Left cardiac atrium (tissue), 4 donors: ENCODE measurements at regions not wholly inside any gene's neighbourhood (a gene's known extent, or its start where the extent isn't known, plus 50 kb on each side); places are given as distances from the start of the nearest gene placed in this dataset.

Experiments used
- ATAC-seq, 2 donors: fragments of 200-7000 bp; cut with Tn5 transposase; one replicate each; pipeline ENCODE4 v1.9.1; 2020; ENCODE audit warnings: mild to moderate bottlenecking in 2 of 2, moderate library complexity in 2 of 2
- DNase-seq: peaks from one replicate; pipeline ENCODE4 v3.0.0-alpha.2; 2020
- intact Hi-C, 2 donors: fragments of 100-400 bp; cut with DNase I; formaldehyde crosslinking; loops; one replicate each; pipeline versions ENCODE4 v1.14.1 to v1.15.1; 2022 to 2023
- donor health status: DM: no; HTN: yes; CAD: no.
- donor health status: DM: no; HTN: yes; CAD: no; lungs with severe emphysema.
- donor health status: DM: yes; HTN: yes; CAD: no.
- donor health status: Dilated cardiomyopathy.

DNA sequence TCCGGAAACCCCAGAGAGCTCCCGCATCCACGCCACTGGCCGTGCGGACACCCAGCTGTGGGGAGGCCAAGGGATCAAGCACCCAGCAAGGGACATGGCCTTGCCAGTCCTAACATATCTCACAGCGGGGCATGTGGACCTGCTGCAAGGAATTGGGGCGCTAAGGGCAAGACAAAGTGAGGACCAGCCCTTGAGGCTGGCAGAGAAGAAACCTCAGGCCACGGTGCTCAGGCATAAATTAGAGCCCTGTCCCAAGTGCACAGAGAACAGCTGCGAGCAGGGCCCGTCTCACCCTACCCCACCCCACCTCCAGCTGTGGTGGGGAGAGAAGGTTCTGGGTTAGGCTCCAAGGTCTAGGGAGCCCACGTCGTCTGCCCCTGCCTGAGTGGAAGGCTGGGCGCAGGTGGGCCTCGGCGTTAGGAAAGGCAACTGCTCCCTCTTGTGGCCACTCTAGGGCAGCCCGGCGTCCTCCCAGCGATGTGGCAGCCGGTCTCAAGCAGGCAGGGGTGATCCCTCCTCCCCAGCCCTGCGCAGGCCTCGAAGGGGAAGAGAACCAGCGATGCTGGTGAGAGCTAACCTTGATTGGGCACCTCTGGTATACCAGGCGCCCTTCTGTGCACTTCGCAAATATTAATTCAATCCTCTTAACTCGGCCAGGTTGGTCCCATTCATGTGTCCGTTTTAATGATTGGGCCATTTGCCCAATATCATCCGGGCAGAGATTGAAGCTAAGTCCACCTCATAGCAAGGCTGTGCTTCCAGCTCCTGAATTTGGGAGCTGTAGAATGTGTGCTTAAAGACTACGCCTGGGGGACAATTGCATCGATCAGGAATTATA lies 235.8 kb downstream of the NFATC2 start:
- ATAC-seq (peak; percentile 92 to 97), DNase-seq (peak; percentile 77)
- intact Hi-C loops: loop anchor here (2.0 to 10.0 kb wide), 4 partner anchors 82 to 512 kb away; partner anchors contain the start of gene BCAS4 (in 1 of the 2)

GRCh38 chr20:51306081-51306480 lies 236.4 kb downstream of the NFATC2 start:
- no peak for ATAC-seq
- intact Hi-C loops: loop anchor here (2.0 to 10.0 kb wide), 4 partner anchors 81 to 511 kb away; partner anchors contain the start of gene BCAS4 (in 1 of the 2)
- DNase-seq: no peak

DNA sequence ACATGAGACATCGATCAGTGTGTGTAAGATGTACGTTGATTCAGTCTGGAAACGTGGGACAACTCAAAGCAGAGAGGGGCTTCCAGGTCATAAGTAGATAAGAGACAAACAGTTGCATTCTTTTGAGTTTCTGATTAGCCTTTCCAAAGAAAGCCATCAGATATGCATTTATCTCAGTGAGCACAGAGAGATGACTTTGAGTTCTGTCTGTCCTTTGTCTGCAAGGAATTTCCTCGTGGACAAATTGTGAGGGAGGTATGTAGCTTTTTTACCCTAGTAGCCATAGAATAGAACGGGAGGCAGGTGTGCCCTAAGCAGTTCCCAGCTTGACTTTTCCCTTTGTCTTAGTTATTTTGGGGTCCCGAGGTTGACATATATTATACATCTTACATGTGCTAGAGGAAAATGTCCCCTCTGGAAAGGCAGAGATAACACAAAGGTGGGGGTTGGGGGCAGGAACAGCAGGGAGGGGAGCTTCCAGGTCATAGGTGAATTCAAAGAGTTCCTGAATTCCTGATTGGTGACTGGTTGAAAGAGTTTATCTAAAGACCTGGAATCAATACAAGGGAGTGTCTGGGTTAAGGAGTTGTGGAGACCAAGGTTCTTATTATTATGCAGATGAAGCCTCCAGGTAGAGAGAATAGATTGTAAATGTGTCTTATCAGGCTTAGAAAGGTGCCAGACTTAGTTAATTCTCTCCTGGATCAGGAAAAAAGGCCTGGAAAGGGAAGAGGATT lies 237.0 kb downstream of the NFATC2 start:
- no peak for DNase-seq
- ATAC-seq: no peak

GRCh38 chr20:51303731-51304670 lies 238.5 kb downstream of the NFATC2 start:
- intact Hi-C loops: loop anchor here in 1 of 2 donors (10.0 kb wide), 2 partner anchors 79 to 509 kb away; partner anchors contain the start of gene BCAS4
- DNase-seq (no peak), ATAC-seq (no peak)

More for the DNA sequence above, 237.0 kb downstream of the NFATC2 start:
- intact Hi-C loops: loop anchor here (2.0 to 10.0 kb wide), 4 partner anchors 81 to 511 kb away; partner anchors contain the start of gene BCAS4 (in 1 of the 2)

GRCh38 chr20:51301026-51301425 lies 241.5 kb downstream of the NFATC2 start:
- intact Hi-C loops: loop anchor here in 1 of 2 donors (10.0 kb wide), 2 partner anchors 76 to 506 kb away; partner anchors contain the start of gene BCAS4
- DNase-seq: no peak
- ATAC-seq: no peak

- no peak for DNase-seq
- ATAC-seq: no peak
- intact Hi-C loops: loop anchor here in 1 of 2 donors (10.0 kb wide), 2 partner anchors 75 to 505 kb away; partner anchors contain the start of gene BCAS4
Measured at GRCh38 chr20:51300104-51300503, 242.4 kb downstream of the NFATC2 start.

GRCh38 chr20:51299413-51299812 lies 243.1 kb downstream of the NFATC2 start:
- intact Hi-C loops: no loop called here
- no peak for ATAC-seq
- no peak for DNase-seq

DNA sequence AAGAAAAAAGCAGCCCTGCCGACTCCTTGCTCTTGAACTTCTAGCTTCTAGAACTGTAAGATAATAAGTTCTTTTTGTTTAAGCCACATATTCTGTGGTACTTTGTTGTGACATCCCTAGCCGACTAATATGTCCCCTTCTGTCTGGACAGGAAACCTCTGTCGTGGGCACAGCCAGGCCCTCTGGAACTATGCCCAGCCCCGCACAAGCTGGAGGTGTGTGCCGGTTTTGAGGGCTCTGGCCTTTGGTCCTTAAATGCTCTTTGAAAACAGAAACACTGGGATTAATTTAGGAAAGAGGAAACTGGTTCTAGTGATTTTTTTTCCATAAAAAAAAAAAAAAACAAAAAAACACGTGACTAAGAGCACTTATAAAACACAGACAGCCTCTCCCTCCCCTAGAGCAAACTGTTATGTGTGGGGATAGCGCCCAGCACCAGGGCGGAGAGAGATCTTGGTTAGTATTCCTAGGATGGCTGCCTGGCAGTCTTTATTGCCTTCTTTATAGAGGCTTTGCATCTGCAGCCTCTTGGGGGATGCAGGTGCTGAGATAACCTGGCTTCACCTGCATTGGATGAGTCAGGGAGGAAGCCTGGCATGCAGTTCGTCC lies 244.3 kb downstream of the NFATC2 start:
- ATAC-seq (no peak), DNase-seq (no peak)
- intact Hi-C loops: no loop called here

- DNase-seq (no peak), ATAC-seq (no peak)
- intact Hi-C loops: no loop called here
Measured at GRCh38 chr20:51287628-51288413, 254.7 kb downstream of the NFATC2 start.

- no peak for ATAC-seq
- intact Hi-C loops: no loop called here
- no peak for DNase-seq
Measured at GRCh38 chr20:51286758-51287157, 255.8 kb downstream of the NFATC2 start.

GRCh38 chr20:51285684-51286083 lies 256.8 kb downstream of the NFATC2 start:
- DNase-seq (no peak), ATAC-seq (no peak)
- intact Hi-C loops: no loop called here

GRCh38 chr20:51284871-51285270 lies 257.6 kb downstream of the NFATC2 start:
- no peak for DNase-seq
- intact Hi-C loops: no loop called here

GRCh38 chr20:51284176-51284575 lies 258.3 kb downstream of the NFATC2 start:
- ATAC-seq (no peak), DNase-seq (no peak)
- intact Hi-C loops: no loop called here

More at GRCh38 chr20:51284871-51285270, 257.6 kb downstream of the NFATC2 start:
- ATAC-seq: no peak

DNA sequence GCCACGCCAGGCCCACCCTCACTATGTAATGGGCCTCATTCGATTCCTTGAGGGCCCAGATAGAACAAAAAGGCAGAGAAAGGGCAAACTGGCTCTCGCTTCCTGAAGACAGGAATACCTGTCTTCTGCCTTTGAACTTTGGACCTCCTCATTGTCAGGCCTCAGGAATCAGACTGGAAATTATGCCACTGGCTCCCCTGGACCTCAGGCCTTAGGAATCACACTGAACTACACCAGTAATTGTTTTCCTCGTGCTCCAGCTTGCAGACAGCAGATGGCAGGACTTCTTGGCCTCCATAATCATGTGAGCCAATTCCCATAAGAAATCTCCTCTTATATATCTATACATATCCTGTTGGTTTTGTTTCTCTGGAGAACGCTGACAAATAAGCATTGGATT lies 258.6 kb upstream of the KCNG1 start:
- intact Hi-C loops: no loop called here
- no peak for DNase-seq
- ATAC-seq: no peak

- DNase-seq: no peak
- intact Hi-C loops: no loop called here
- no peak for ATAC-seq
Measured at GRCh38 chr20:51280047-51280446, 257.1 kb upstream of the KCNG1 start.

DNA sequence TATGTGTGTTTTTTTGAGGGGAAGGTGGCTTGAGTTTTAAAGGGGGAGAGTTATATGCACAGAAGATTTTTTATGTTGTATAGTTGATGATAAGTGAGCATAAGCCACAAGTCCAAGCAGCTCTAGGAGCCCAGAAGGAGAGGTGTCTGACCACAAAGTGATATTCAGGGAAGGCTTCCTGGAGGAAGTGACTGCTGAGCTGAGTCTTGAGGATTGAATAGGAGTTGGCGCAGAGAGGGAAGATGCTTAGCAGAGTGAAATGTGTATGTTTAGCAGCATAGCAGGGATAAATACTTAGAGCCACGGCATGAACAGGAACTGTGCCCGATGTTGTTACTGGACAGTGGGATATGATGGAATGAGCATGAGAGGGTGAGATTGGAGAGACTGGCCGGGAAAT lies 255.1 kb upstream of the KCNG1 start:
- no peak for ATAC-seq
- intact Hi-C loops: no loop called here
- no peak for DNase-seq

DNA sequence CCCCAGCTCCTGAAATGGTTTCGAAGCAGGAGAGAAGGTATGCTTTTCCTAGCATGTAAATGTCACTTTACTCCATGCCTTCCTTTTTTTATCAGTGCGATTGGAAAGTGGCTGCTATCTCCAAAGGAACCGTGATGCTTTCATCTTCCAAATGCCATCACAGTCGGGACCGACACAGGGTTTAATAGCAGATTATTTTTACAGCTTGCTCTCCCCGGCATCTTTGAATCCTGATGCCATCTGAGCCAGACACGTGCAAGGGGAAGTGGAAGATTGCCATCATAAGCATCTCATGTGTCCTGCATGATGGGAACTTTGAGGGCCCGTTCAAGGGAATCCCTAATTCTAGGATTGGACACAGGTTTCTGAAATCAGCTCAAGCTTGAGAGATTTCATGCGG lies 253.4 kb upstream of the KCNG1 start:
- no peak for ATAC-seq
- intact Hi-C loops: no loop called here
- DNase-seq: no peak

GRCh38 chr20:51275826-51276225 lies 252.9 kb upstream of the KCNG1 start:
- ATAC-seq: no peak
- intact Hi-C loops: no loop called here
- DNase-seq: no peak
